ENCODE measurements at regions not wholly inside any gene's neighbourhood (a gene's known extent, or its start where the extent isn't known, plus 50 kb on each side); places are given as distances from the start of the nearest gene placed in this dataset.

DNA sequence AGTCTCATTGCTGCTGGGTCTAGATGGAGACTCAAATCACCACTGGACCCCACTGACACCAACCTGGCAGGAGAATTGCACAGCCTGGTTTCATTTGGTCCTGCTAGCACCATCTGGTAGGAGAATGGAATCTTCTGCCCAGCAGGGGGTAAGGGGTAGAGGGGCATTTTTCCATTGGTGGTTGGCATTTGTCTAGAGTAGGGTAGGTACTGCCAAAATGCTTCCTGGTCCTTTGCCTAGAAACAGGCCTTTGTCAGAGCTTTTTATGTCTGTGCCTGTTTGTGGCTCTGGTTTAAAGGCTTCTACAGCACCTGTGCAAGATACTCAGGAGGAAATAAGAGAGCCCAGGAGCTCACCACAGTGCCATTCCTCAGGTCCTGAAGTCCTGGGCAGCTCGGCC lies 121.3 kb downstream of the KCTD12 start:
- TF ChIP-seq POLR2A (IDR thresholded peaks at IDR 0.05) = no peak
- TF ChIP-seq CTCF (IDR thresholded peaks at IDR 0.05) = no peak

Measured in testis (tissue), 2 donors.